K562 (cell line): ENCODE measurements at regions not wholly inside any gene's neighbourhood (a gene's known extent, or its start where the extent isn't known, plus 50 kb on each side); places are given as distances from the start of the nearest gene placed in this dataset.

Source experiments
- BRCA1 ChIP-seq, 2 experiments: fragments of 450-650 bp in 1 of 2; sonication (generic) in 1 of 2; formaldehyde crosslinking in 1 of 2; IDR thresholded peaks; 2 replicates each; pipeline versions ENCODE4 v1.5.0 to v1.6.1; 2017 to 2020; ENCODE audit warnings: mild to moderate bottlenecking in 1 of 2, missing genetic modification reagents in 1 of 2
- CREB1 ChIP-seq, 2 experiments: sonication (generic) in 1 of 2; formaldehyde crosslinking in 1 of 2; IDR thresholded peaks; 2 replicates each; pipeline versions ENCODE4 v1.6.1 to v1.8.0; 2012 to 2022; ENCODE audit warnings: inconsistent platforms in 1 of 2, mild to moderate bottlenecking in 1 of 2, missing genetic modification reagents in 1 of 2, moderate library complexity in 1 of 2
- GABPA ChIP-seq: fragments of 200-800 bp; sonication (Bioruptor generic); conservative IDR thresholded peaks from 2 replicates; pipeline ENCODE4 v1.6.1; 2016; ENCODE audit warnings: low read depth, missing genetic modification characterization, missing compliant biosample characterization
- PTBP1 ChIP-seq: fragments of 200-400 bp; formaldehyde crosslinking; IDR thresholded peaks from 2 replicates; pipeline ENCODE4 v1.6.1; 2017; ENCODE audit warnings: low read depth, low read length
- RAD51 ChIP-seq: fragments of 450-650 bp; IDR thresholded peaks from 2 replicates; pipeline ENCODE4 v1.7.1; 2016; ENCODE audit warnings: low read depth, mild to moderate bottlenecking, borderline replicate concordance
- TGIF2 ChIP-seq: sonication (generic); formaldehyde crosslinking; IDR thresholded peaks from 2 replicates; pipeline ENCODE4 v1.8.1; 2022; ENCODE audit warnings: mild to moderate bottlenecking, missing genetic modification reagents, moderate library complexity
- TF ChIP-seq, protein P1 (sequence below): fragments of 250-450 bp; sonication (Bioruptor Pico); IDR thresholded peaks from 2 replicates; pipeline ENCODE4 v1.5.0; 2020; ENCODE audit warnings: mild to moderate bottlenecking, borderline replicate concordance
- TF ChIP-seq, protein P2 (sequence below): fragments of 250-450 bp; sonication (Bioruptor Pico); IDR thresholded peaks from 2 replicates; pipeline ENCODE4 v1.5.1; 2021; ENCODE audit warnings: mild to moderate bottlenecking
- TF ChIP-seq, protein P3 (sequence below), 3 experiments: IDR thresholded peaks in 2 of 3; conservative IDR thresholded peaks in 1 of 3; 2 replicates each; pipeline ENCODE4 v1.5.1; 2011 to 2012; ENCODE audit warnings: low read length in 3 of 3, mild to moderate bottlenecking in 3 of 3, control low read depth in 2 of 3, improper control_type of control experiment in 1 of 3, inconsistent platforms in 1 of 3, low read depth in 1 of 3, mixed read lengths in 1 of 3, moderate library complexity in 1 of 3; ENCODE audit not compliant: insufficient read depth in 2 of 3

DNA sequence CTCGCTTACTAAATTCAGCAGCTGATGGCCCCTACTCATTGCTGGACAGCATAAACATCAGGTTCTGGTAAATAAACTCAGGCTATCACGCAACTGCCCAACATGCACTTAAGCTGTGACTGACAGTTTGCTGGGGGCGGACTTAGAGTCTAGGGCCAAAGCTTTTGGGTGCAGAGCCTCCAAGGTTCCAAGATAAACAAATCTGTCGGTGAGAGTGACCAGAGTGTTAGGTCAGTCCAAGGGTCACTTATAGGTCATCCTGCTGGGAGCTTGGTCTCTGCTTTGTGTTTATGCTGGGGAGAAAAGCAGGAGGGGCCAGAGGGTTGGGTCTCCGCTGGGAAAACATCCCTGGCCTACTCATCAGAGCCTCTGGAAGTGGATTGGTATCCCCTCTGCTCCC, 188.6 kb upstream of the GATA6 start:
- TF ChIP-seq CREB1 (IDR thresholded peaks at IDR 0.05) (no peak), CREB1 (CRISPR knock-in tag; IDR thresholded peaks at IDR 0.05) (no peak), PTBP1 (no peak), BRCA1 (IDR thresholded peaks at IDR 0.05) (no peak), BRCA1 (CRISPR knock-in tag; IDR thresholded peaks at IDR 0.05) (no peak), RAD51 (no peak), GABPA (tag) (no peak), TGIF2 (no peak)
- TF ChIP-seq, protein P1, sequence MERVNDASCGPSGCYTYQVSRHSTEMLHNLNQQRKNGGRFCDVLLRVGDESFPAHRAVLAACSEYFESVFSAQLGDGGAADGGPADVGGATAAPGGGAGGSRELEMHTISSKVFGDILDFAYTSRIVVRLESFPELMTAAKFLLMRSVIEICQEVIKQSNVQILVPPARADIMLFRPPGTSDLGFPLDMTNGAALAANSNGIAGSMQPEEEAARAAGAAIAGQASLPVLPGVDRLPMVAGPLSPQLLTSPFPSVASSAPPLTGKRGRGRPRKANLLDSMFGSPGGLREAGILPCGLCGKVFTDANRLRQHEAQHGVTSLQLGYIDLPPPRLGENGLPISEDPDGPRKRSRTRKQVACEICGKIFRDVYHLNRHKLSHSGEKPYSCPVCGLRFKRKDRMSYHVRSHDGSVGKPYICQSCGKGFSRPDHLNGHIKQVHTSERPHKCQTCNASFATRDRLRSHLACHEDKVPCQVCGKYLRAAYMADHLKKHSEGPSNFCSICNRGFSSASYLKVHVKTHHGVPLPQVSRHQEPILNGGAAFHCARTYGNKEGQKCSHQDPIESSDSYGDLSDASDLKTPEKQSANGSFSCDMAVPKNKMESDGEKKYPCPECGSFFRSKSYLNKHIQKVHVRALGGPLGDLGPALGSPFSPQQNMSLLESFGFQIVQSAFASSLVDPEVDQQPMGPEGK (CRISPR knock-in tag), result no peak
- TF ChIP-seq, protein P2, sequence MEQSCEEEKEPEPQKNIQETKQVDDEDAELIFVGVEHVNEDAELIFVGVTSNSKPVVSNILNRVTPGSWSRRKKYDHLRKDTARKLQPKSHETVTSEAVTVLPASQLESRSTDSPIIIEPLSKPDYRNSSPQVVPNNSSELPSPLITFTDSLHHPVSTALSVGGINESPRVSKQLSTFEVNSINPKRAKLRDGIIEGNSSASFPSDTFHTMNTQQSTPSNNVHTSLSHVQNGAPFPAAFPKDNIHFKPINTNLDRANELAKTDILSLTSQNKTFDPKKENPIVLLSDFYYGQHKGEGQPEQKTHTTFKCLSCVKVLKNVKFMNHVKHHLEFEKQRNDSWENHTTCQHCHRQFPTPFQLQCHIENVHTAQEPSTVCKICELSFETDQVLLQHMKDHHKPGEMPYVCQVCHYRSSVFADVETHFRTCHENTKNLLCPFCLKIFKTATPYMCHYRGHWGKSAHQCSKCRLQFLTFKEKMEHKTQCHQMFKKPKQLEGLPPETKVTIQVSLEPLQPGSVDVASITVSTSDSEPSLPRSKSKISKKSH, result no peak
- TF ChIP-seq, protein P3, sequence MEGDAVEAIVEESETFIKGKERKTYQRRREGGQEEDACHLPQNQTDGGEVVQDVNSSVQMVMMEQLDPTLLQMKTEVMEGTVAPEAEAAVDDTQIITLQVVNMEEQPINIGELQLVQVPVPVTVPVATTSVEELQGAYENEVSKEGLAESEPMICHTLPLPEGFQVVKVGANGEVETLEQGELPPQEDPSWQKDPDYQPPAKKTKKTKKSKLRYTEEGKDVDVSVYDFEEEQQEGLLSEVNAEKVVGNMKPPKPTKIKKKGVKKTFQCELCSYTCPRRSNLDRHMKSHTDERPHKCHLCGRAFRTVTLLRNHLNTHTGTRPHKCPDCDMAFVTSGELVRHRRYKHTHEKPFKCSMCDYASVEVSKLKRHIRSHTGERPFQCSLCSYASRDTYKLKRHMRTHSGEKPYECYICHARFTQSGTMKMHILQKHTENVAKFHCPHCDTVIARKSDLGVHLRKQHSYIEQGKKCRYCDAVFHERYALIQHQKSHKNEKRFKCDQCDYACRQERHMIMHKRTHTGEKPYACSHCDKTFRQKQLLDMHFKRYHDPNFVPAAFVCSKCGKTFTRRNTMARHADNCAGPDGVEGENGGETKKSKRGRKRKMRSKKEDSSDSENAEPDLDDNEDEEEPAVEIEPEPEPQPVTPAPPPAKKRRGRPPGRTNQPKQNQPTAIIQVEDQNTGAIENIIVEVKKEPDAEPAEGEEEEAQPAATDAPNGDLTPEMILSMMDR (IDR thresholded peaks at IDR 0.05 in 2 of 3, conservative IDR thresholded peaks at IDR 0.05 in 1 of 3; ENCODE audit: insufficient read depth in 2 of 3, low read depth in 1 of 3, low read length in 3 of 3), result no peak
